H9 (cell line): ENCODE measurements at regions not wholly inside any gene's neighbourhood (a gene's known extent, or its start where the extent isn't known, plus 50 kb on each side); places are given as distances from the start of the nearest gene placed in this dataset.

Source experiments
- DNase-seq: peaks from one replicate; pipeline ENCODE4 v3.0.0-alpha.2; 2017
- H2AFZ ChIP-seq: one replicate; pipeline ENCODE4 v1.6.1; 2013; ENCODE audit warnings: mild to moderate bottlenecking, low read length, control low read depth, moderate library complexity
- H2AK5ac ChIP-seq: 2 replicates; pipeline ENCODE4 v1.6.1; 2013; ENCODE audit warnings: low read length, control low read depth, mixed read lengths; ENCODE audit not compliant: insufficient read length
- H2BK120ac ChIP-seq: one replicate; pipeline ENCODE4 v1.6.1; 2013; ENCODE audit warnings: low read depth, mild to moderate bottlenecking, low read length, control low read depth, inconsistent platforms; ENCODE audit not compliant: poor library complexity, severe bottlenecking
- H2BK12ac ChIP-seq: 2 replicates; pipeline ENCODE4 v1.6.1; 2013; ENCODE audit warnings: low read length, control low read depth, mixed read lengths, low read depth; ENCODE audit not compliant: insufficient read length
- H2BK15ac ChIP-seq: 2 replicates; pipeline ENCODE4 v1.6.1; 2013; ENCODE audit warnings: low read depth, low read length, control low read depth
- H2BK20ac ChIP-seq: one replicate; pipeline ENCODE4 v1.6.1; 2013; ENCODE audit warnings: low read depth, mild to moderate bottlenecking, low read length, control low read depth, inconsistent platforms; ENCODE audit not compliant: poor library complexity, severe bottlenecking
- H2BK5ac ChIP-seq: 2 replicates; pipeline ENCODE4 v1.6.1; 2013; ENCODE audit warnings: low read length, control low read depth, mixed read lengths; ENCODE audit not compliant: insufficient read length
- H3K14ac ChIP-seq: 2 replicates; pipeline ENCODE4 v1.6.1; 2013; ENCODE audit warnings: low read length, control low read depth; ENCODE audit not compliant: insufficient read depth
- H3K18ac ChIP-seq: 2 replicates; pipeline ENCODE4 v1.6.1; 2013; ENCODE audit warnings: low read depth, mild to moderate bottlenecking, mixed read lengths, low read length, control low read depth; ENCODE audit not compliant: insufficient read length
- H3K23ac ChIP-seq: 2 replicates; pipeline ENCODE4 v1.6.1; 2013; ENCODE audit warnings: low read length, control low read depth, mixed read lengths, low read depth; ENCODE audit not compliant: insufficient read length
- H3K23me2 ChIP-seq: 2 replicates; pipeline ENCODE4 v1.6.1; 2013; ENCODE audit warnings: low read depth, mild to moderate bottlenecking, mixed read lengths, low read length, control low read depth; ENCODE audit not compliant: insufficient read length, poor library complexity, severe bottlenecking
- H3K27ac ChIP-seq: 2 replicates; pipeline ENCODE4 v1.5.1; 2013; ENCODE audit warnings: low read length, control low read depth, mixed read lengths, low read depth; ENCODE audit not compliant: insufficient read length
- H3K27me3 ChIP-seq: 2 replicates; pipeline ENCODE4 v1.6.1; 2013; ENCODE audit warnings: low read length, control low read depth, inconsistent platforms; ENCODE audit not compliant: insufficient read depth
- H3K4ac ChIP-seq: 2 replicates; pipeline ENCODE4 v1.6.1; 2013; ENCODE audit warnings: low read depth, mild to moderate bottlenecking, control low read depth, inconsistent platforms, low read length, moderate library complexity
- H3K4me1 ChIP-seq: 2 replicates; pipeline ENCODE4 v1.6.1; 2013; ENCODE audit warnings: low read length, control low read depth, inconsistent platforms; ENCODE audit not compliant: insufficient read depth
- H3K4me2 ChIP-seq: 2 replicates; pipeline ENCODE4 v1.6.1; 2013; ENCODE audit warnings: low read length, control low read depth, mixed read lengths; ENCODE audit not compliant: insufficient read length, insufficient read depth
- H3K56ac ChIP-seq: 2 replicates; pipeline ENCODE4 v1.6.1; 2013; ENCODE audit warnings: low read depth, mild to moderate bottlenecking, mixed read lengths, low read length, control low read depth; ENCODE audit not compliant: insufficient read length
- H3K79me1 ChIP-seq: 2 replicates; pipeline ENCODE4 v1.6.1; 2013; ENCODE audit warnings: low read depth, mild to moderate bottlenecking, moderate library complexity, low read length, control low read depth, inconsistent platforms; ENCODE audit not compliant: insufficient read depth, poor library complexity, severe bottlenecking
- H3K79me2 ChIP-seq: 2 replicates; pipeline ENCODE4 v1.6.1; 2013; ENCODE audit warnings: low read length, control low read depth, inconsistent platforms; ENCODE audit not compliant: insufficient read depth
- H3K9ac ChIP-seq: 2 replicates; pipeline ENCODE4 v1.6.1; 2013; ENCODE audit warnings: low read length, control low read depth, mixed read lengths; ENCODE audit not compliant: insufficient read length; ENCODE audit errors: extremely low read depth
- H3K9me3 ChIP-seq: one replicate; pipeline ENCODE4 v1.6.1; 2013; ENCODE audit warnings: low read depth, low read length, inconsistent platforms; ENCODE audit not compliant: control insufficient read depth
- H3T11ph ChIP-seq: one replicate; pipeline ENCODE4 v1.6.1; 2013; ENCODE audit warnings: mild to moderate bottlenecking, low read length, control low read depth, inconsistent platforms
- H4K20me1 ChIP-seq: one replicate; pipeline ENCODE4 v1.6.1; 2013; ENCODE audit not compliant: control insufficient read depth, insufficient read length, insufficient read depth
- H4K5ac ChIP-seq: 2 replicates; pipeline ENCODE4 v1.6.1; 2013; ENCODE audit warnings: low read depth, mild to moderate bottlenecking, mixed read lengths, low read length, control low read depth; ENCODE audit not compliant: insufficient read length
- H4K8ac ChIP-seq: replicated peaks from 2 replicates; pipeline ENCODE4 v1.6.1; 2013; ENCODE audit warnings: low read length, control low read depth, mixed read lengths, low read depth; ENCODE audit not compliant: insufficient read length
- H4K91ac ChIP-seq: 2 replicates; pipeline ENCODE4 v1.6.1; 2013; ENCODE audit warnings: low read depth, mild to moderate bottlenecking, moderate library complexity, mixed read lengths, low read length, control low read depth; ENCODE audit not compliant: insufficient read length
- H3K27ac Mint-ChIP-seq, 3 experiments: 2 replicates in 2 of 3; 3 replicates in 1 of 3; pipeline ENCODE4 v1.8.0; 2020 to 2021; ENCODE audit warnings: mixed read lengths in 3 of 3, mild to moderate bottlenecking in 1 of 3, moderate library complexity in 1 of 3
- H3K27me3 Mint-ChIP-seq: 2 replicates; pipeline ENCODE4 v1.8.0; 2021; ENCODE audit warnings: low read depth, mild to moderate bottlenecking, moderate library complexity, mixed read lengths
- H3K36me3 Mint-ChIP-seq, 3 experiments: 2 replicates in 2 of 3; 3 replicates in 1 of 3; pipeline ENCODE4 v1.8.0; 2020 to 2021; ENCODE audit warnings: low read depth in 3 of 3, mixed read lengths in 3 of 3; ENCODE audit not compliant: insufficient read depth in 1 of 3
- H3K4me1 Mint-ChIP-seq, 2 experiments: 2 replicates each; pipeline ENCODE4 v1.8.0; 2020; ENCODE audit warnings: mixed read lengths in 2 of 2
- H3K4me3 Mint-ChIP-seq, 2 experiments: 2 replicates in 1 of 2; 3 replicates in 1 of 2; pipeline ENCODE4 v1.8.0; 2020 to 2021; ENCODE audit warnings: mild to moderate bottlenecking in 2 of 2, mixed read lengths in 2 of 2, moderate library complexity in 1 of 2
- H3K9me3 Mint-ChIP-seq, 2 experiments: 2 replicates in 1 of 2; 3 replicates in 1 of 2; pipeline ENCODE4 v1.8.0; 2020; ENCODE audit warnings: mild to moderate bottlenecking in 2 of 2, mixed read lengths in 2 of 2, moderate library complexity in 1 of 2
- CTCF ChIP-seq: fragments of 200-600 bp; sonication (generic); conservative IDR thresholded peaks from 3 replicates; pipeline ENCODE4 v1.8.0; 2021; ENCODE audit warnings: antibody characterized with exemption, mild to moderate bottlenecking
- WGBS: extraction: QIAGEN DNeasy Blood & Tissue Kit; methylation state at CpG from one replicate; pipeline ENCODE4 v1.1.7; 2013; ENCODE audit warnings: missing lambda C conversion rate, low lambda C conversion rate, mixed read lengths; ENCODE audit not compliant: insufficient read length; ENCODE audit errors: extremely low coverage; 5-methylcytosine and 5-hydroxymethylcytosine counted together

GRCh38 chr12:65611396-65611795 lies 212.9 kb upstream of the HMGA2 start:
- H3K79me1 ChIP-seq, result no peaks in the 10 kb centered on the region
- H2BK20ac ChIP-seq, result no peak overlapping the region
- no peak overlapping the region for H2BK12ac ChIP-seq
- H3K4me1 ChIP-seq, result no peaks in the 10 kb centered on the region
- no peak overlapping the region for H2BK15ac ChIP-seq
- no peaks in the 10 kb centered on the region for H3K27me3 ChIP-seq
- no peak overlapping the region for H3K4me3 Mint-ChIP-seq
- H3K14ac ChIP-seq, result no peak overlapping the region
- H4K91ac ChIP-seq, result no peak overlapping the region
- no peak overlapping the region for H3K27ac Mint-ChIP-seq
- no peak overlapping the region for H2BK120ac ChIP-seq
- no peaks in the 10 kb centered on the region; a peak in 1 of 7 replicates for H3K36me3 Mint-ChIP-seq
- no peak overlapping the region for H4K5ac ChIP-seq
- no peak overlapping the region for H2BK5ac ChIP-seq
- no peak overlapping the region for H3K56ac ChIP-seq
- H2AK5ac ChIP-seq, result no peak overlapping the region
- H3T11ph ChIP-seq, result no peak overlapping the region
- H3K79me2 ChIP-seq, result no peaks in the 10 kb centered on the region; the same call in 1 of the 2 replicates
- no peaks in the 10 kb centered on the region for H3K27me3 Mint-ChIP-seq
- DNase-seq, result no peak
- no peak overlapping the region for H3K4me2 ChIP-seq
- no peak overlapping the region for H2AFZ ChIP-seq
- H3K4ac ChIP-seq, result no peak overlapping the region
- H3K9ac ChIP-seq, result no peak overlapping the region
- H3K23me2 ChIP-seq, result no peaks in the 10 kb centered on the region
- no peak overlapping the region for H4K8ac ChIP-seq
- H3K9me3 ChIP-seq, result no peaks in the 10 kb centered on the region
- H3K4me1 Mint-ChIP-seq, result 0 out of 4 replicates have a peak, but pooled peaks cover 0 to 3% of the 10 kb centered on the region in 2 experiments
- H3K23ac ChIP-seq, result no peak overlapping the region
- no peaks in the 10 kb centered on the region for H3K9me3 Mint-ChIP-seq
- WGBS, result no CpG with 5 or more reads among the region's 3 CpGs
- H4K20me1 ChIP-seq, result no peaks in the 10 kb centered on the region
- H3K18ac ChIP-seq, result no peak overlapping the region
- TF ChIP-seq CTCF, result no peak
- no peak overlapping the region for H3K27ac ChIP-seq
